Chondrocyte (in vitro differentiated cells): ENCODE measurements at regions not wholly inside any gene's neighbourhood (a gene's known extent, or its start where the extent isn't known, plus 50 kb on each side); places are given as distances from the start of the nearest gene placed in this dataset.

ENCODE experiments used
- DNase-seq: peaks from one replicate; pipeline ENCODE4 v3.0.0; 2021; ENCODE audit warnings: mixed read lengths, low spot score
- H3K27ac Mint-ChIP-seq: one replicate; pipeline ENCODE4 v1.8.0; 2021; ENCODE audit warnings: mild to moderate bottlenecking, moderate library complexity, mixed read lengths; ENCODE audit not compliant: unreplicated experiment
- H3K27me3 Mint-ChIP-seq: 2 replicates; pipeline ENCODE4 v1.8.0; 2021; ENCODE audit warnings: low read depth, mixed read lengths
- H3K36me3 Mint-ChIP-seq: 2 replicates; pipeline ENCODE4 v1.8.0; 2021; ENCODE audit warnings: low read depth, mixed read lengths
- H3K4me1 Mint-ChIP-seq: 2 replicates; pipeline ENCODE4 v1.8.0; 2021; ENCODE audit warnings: low read depth, mild to moderate bottlenecking, mixed read lengths
- H3K4me3 Mint-ChIP-seq: one replicate; pipeline ENCODE4 v1.8.0; 2021; ENCODE audit warnings: mild to moderate bottlenecking, moderate library complexity, mixed read lengths; ENCODE audit not compliant: unreplicated experiment
- H3K9me3 Mint-ChIP-seq: 2 replicates; pipeline ENCODE4 v1.8.0; 2021; ENCODE audit warnings: low read depth, mixed read lengths
- TF ChIP-seq, protein P1 (sequence below): fragments of 200-600 bp; sonication (generic); IDR thresholded peaks from 2 replicates; pipeline ENCODE4 v1.5.0; 2021; ENCODE audit warnings: antibody characterized with exemption, mild to moderate bottlenecking, moderate library complexity

DNA sequence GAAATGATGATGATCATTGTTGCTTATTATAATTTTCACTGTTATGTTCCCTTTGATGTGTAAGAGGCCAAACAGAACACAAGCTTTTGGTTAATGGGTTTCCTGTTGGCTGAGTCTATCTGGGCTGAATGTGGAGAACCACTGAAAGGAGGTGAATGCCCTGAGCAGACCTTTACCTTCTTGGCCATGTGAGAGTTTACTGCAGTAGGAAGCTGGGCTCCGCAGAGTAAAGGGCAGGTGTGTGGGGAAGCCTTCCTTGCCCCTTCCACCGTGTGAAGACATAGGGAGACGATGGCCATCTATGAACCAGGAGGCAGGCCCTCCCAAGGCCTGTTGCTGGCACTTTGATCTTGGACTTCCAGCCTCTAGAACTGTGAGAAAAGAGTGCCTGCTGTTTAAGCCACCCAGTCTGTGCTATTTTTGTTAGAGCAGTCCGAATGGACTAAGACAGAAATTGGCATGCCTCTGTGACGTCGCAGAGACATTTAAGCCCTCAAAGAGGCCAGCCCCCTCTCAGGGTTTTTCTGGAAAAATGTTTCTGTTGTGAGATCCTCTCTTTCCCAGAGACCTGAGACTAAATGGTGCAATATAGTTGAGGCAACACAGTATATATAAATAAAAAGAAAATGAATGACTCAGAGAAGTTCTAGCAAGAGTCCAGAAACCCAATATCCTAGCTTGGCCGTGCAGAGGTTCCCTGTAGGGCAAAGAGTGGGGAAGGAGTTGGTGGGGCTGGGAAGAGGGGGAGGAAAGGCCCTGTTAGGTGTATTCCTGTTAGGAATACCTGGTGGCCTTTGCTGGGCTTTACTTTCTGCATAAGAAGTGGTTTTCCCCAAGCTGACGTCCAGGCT, 121.9 kb upstream of the LGALSL start:
- peaks cover 3% of the 10 kb centered on the region for H3K9me3 Mint-ChIP-seq
- peaks cover 40% of the 10 kb centered on the region for H3K4me1 Mint-ChIP-seq
- H3K4me3 Mint-ChIP-seq: no peak overlapping the region
- TF ChIP-seq, protein P1, sequence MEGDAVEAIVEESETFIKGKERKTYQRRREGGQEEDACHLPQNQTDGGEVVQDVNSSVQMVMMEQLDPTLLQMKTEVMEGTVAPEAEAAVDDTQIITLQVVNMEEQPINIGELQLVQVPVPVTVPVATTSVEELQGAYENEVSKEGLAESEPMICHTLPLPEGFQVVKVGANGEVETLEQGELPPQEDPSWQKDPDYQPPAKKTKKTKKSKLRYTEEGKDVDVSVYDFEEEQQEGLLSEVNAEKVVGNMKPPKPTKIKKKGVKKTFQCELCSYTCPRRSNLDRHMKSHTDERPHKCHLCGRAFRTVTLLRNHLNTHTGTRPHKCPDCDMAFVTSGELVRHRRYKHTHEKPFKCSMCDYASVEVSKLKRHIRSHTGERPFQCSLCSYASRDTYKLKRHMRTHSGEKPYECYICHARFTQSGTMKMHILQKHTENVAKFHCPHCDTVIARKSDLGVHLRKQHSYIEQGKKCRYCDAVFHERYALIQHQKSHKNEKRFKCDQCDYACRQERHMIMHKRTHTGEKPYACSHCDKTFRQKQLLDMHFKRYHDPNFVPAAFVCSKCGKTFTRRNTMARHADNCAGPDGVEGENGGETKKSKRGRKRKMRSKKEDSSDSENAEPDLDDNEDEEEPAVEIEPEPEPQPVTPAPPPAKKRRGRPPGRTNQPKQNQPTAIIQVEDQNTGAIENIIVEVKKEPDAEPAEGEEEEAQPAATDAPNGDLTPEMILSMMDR: no peak
- H3K36me3 Mint-ChIP-seq: no peaks in the 10 kb centered on the region
- no peak for DNase-seq
- no peaks in the 10 kb centered on the region for H3K27me3 Mint-ChIP-seq
- H3K27ac Mint-ChIP-seq: peak overlapping the region; percentile 66

DNA sequence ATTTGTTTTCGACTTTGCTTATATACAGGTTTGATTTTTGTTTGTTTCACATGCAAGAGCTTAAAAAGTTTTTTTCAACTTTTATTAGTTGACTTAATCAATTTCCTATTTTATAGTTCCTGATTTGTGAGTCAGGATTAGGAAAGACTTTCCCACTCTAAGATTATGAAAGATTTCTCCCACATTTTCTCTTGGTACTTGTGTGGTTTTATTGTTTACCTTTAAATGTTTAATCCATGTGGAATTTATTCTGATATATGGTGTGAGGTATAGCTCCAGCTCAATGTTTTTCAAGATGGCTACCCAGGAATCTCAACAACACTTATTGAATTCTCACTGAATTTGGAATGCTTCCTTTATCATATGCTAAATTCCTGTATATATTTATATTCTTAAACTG, 117.8 kb upstream of the LGALSL start:
- Mint-ChIP-seq H3K27me3 (peaks cover 2% of the 10 kb centered on the region), H3K4me3 (no peak overlapping the region), H3K27ac (no peak overlapping the region), H3K4me1 (peaks cover 19% of the 10 kb centered on the region), H3K9me3 (peaks cover 3% of the 10 kb centered on the region), H3K36me3 (no peaks in the 10 kb centered on the region)
- TF ChIP-seq, protein P1: no peak
- no peak for DNase-seq

DNA sequence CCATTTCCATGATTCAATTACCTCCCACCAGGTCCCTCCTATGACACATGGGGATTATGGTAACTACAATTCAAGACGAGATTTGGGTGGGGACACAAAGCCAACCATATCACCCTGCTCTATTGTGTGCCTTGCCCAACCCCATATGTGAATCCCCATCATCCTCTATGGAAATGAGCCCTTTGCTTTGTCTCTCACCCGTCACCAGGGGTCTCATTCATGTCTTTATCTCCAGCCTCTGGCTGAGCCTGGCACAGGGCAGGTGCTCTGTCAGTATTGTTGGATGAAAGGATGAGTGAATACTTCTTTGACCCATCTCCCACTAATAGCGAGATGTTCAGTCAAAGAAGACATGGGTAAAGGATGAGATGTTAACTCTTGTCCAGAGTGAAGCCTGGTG, 116.6 kb upstream of the LGALSL start:
- H3K27ac Mint-ChIP-seq: no peak overlapping the region
- TF ChIP-seq, protein P1: peak; percentile 8
- H3K27me3 Mint-ChIP-seq: peaks cover 5% of the 10 kb centered on the region
- peaks cover 3% of the 10 kb centered on the region for H3K9me3 Mint-ChIP-seq
- H3K4me3 Mint-ChIP-seq: no peak overlapping the region
- DNase-seq: no peak
- H3K36me3 Mint-ChIP-seq: no peaks in the 10 kb centered on the region
- H3K4me1 Mint-ChIP-seq: peaks cover 8% of the 10 kb centered on the region

DNA sequence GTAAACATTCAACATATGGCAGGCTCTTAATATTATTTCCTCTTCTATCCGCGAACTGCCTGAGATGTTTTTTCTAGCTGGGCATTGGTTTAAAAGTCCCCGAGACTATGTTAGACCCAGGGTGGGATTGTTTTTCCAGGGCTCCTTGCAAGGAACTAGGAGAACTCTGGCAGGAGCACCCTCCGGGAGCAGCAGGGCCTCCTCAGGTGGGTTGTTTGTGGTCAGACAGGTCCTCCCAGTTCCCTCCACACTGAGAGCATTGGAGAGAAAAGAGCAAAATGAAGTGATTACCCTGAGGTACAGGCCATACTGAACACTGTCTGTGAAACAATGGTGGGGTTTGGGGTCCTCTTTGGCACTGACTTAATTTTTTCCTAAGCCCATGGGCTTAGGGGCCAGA, 115.9 kb upstream of the LGALSL start:
- H3K27me3 Mint-ChIP-seq: peaks cover 5% of the 10 kb centered on the region

DNA sequence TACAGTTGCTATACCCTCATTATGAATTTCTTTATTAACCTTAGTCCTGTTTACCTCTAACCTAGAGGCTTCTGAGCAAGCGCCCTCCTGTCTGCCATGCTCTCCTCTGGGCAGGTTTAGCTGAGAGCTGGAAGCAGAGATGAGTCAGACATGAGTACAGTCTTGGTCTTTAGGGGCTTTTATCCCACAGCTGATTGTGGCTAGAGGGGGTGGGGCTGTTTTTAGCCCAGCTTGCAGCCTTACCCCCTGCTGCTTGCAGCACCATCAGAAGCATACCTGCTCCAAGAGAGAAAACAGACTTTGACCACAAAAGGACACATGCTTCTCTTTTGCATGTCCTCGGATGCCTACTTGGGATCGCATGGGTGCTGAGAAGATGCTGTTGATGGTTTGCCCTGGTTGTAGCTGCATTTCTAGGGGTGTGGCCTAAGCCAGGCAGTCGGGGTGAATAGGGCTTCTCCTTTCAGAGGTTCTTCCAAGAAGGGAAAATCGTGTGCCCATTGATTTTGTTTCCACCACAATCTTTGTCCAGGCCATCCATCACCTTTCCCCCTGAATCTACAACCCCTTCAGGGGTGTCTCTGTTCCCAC, 115.0 kb upstream of the LGALSL start:
- Mint-ChIP-seq H3K9me3 (peaks cover 3% of the 10 kb centered on the region), H3K36me3 (no peaks in the 10 kb centered on the region), H3K4me1 (peaks cover 7% of the 10 kb centered on the region), H3K27me3 (peaks cover 5% of the 10 kb centered on the region), H3K27ac (no peak overlapping the region), H3K4me3 (no peak overlapping the region)
- TF ChIP-seq, protein P1: no peak
- no peak for DNase-seq

More for the DNA sequence above, 115.9 kb upstream of the LGALSL start:
- TF ChIP-seq, protein P1: no peak
- no peak overlapping the region for H3K27ac Mint-ChIP-seq
- DNase-seq: no peak
- peaks cover 3% of the 10 kb centered on the region for H3K9me3 Mint-ChIP-seq
- peaks cover 7% of the 10 kb centered on the region for H3K4me1 Mint-ChIP-seq
- H3K36me3 Mint-ChIP-seq: no peaks in the 10 kb centered on the region
- no peak overlapping the region for H3K4me3 Mint-ChIP-seq
